ENCODE measurements at regions not wholly inside any gene's neighbourhood (a gene's known extent, or its start where the extent isn't known, plus 50 kb on each side); places are given as distances from the start of the nearest gene placed in this dataset.
A peak's percentile ranks its signal among the peaks of the same experiment; 100 is the strongest.

- DNase-seq (ENCODE audit: low read depth), result no peak
Observed at GRCh38 chr17:65365169-65365568, 196.3 kb downstream of the AXIN2 start.

- no peak for DNase-seq (ENCODE audit: low read depth)
Observed at GRCh38 chr17:65364438-65364837, 197.0 kb downstream of the AXIN2 start.

- DNase-seq (ENCODE audit: low read depth), result peak; percentile 4
Observed at GRCh38 chr17:65362826-65363225, 198.6 kb downstream of the AXIN2 start.

- no peak for DNase-seq (ENCODE audit: low read depth)
Observed at GRCh38 chr17:65360961-65361552, 200.4 kb downstream of the AXIN2 start.

GRCh38 chr17:65359016-65359415, 202.4 kb downstream of the AXIN2 start:
- peak; percentile 83 for DNase-seq (ENCODE audit: low read depth)

- DNase-seq (ENCODE audit: low read depth), result no peak
Observed at GRCh38 chr17:65356536-65356935, 204.9 kb downstream of the AXIN2 start.

- no peak for DNase-seq (ENCODE audit: low read depth)
Observed at GRCh38 chr17:65355246-65355645, 206.2 kb downstream of the AXIN2 start.

- no peak for DNase-seq (ENCODE audit: low read depth)
Observed at GRCh38 chr17:65349916-65350315, 211.5 kb downstream of the AXIN2 start.

GRCh38 chr17:65346166-65346565, 209.0 kb downstream of the RGS9 start:
- peak; percentile 25 for DNase-seq (ENCODE audit: low read depth)

GRCh38 chr17:65345261-65346005, 208.3 kb downstream of the RGS9 start:
- peak; percentile 17 for DNase-seq (ENCODE audit: low read depth)

GRCh38 chr17:65340401-65340800, 203.2 kb downstream of the RGS9 start:
- DNase-seq (ENCODE audit: low read depth), result no peak

- no peak for DNase-seq (ENCODE audit: low read depth)
Observed at GRCh38 chr17:65334406-65334805, 197.2 kb downstream of the RGS9 start.

GRCh38 chr17:65332779-65333178, 195.6 kb downstream of the RGS9 start:
- no peak for DNase-seq (ENCODE audit: low read depth)

GRCh38 chr17:65332375-65332774, 195.2 kb downstream of the RGS9 start:
- peak; percentile 69 for DNase-seq (ENCODE audit: low read depth)

GRCh38 chr17:65328567-65328966, 191.4 kb downstream of the RGS9 start:
- no peak for DNase-seq (ENCODE audit: low read depth)

GRCh38 chr17:65324611-65325342, 187.6 kb downstream of the RGS9 start:
- no peak for DNase-seq (ENCODE audit: low read depth)

- DNase-seq (ENCODE audit: low read depth), result no peak
Observed at GRCh38 chr17:65323049-65323448, 185.9 kb downstream of the RGS9 start.

- DNase-seq (ENCODE audit: low read depth), result no peak
Observed at GRCh38 chr17:65320820-65321219, 183.7 kb downstream of the RGS9 start.

GRCh38 chr17:65314212-65314611, 177.0 kb downstream of the RGS9 start:
- DNase-seq (ENCODE audit: low read depth), result no peak

- peak; percentile 24 for DNase-seq (ENCODE audit: low read depth)
Observed at GRCh38 chr17:65312718-65313377, 175.7 kb downstream of the RGS9 start.

- DNase-seq (ENCODE audit: low read depth), result no peak
Observed at GRCh38 chr17:65311261-65311660, 174.1 kb downstream of the RGS9 start.

- no peak for DNase-seq (ENCODE audit: low read depth)
Observed at GRCh38 chr17:65307961-65308316, 170.8 kb downstream of the RGS9 start.

Data from amniotic epithelial cell (primary cell).